ENCODE measurements at regions not wholly inside any gene's neighbourhood (a gene's known extent, or its start where the extent isn't known, plus 50 kb on each side); places are given as distances from the start of the nearest gene placed in this dataset.

DNA sequence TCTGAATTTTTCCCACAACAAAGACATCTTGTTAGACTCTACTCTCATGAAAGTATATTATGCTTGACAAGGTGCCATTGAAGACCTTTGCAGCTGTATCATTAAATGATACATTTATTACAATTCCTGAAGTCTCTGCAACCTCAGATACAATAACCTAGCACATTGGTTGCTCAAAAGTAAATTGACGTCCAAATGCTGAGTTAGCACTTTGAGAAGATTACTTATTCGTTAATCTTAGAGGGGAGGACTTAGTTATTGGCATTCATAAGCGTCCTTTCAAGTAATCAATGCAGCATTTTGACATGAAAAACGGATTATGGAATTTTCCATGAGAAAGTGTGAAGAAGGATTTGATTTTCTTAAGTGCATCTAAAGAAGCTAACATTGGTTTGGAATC lies 151.6 kb downstream of the ARSF start:
- DNase-seq, result no peak
- no peaks in the 10 kb centered on the region for H3K4me1 ChIP-seq
- H3K27ac ChIP-seq, result no peak overlapping the region
- WGBS, 2 donors, result 75 to 93% methylated on average over 4 of the region's 4 CpGs
- H3K4me3 ChIP-seq (replicated peaks in 1 of 3), result no peak overlapping the region
- H3K9me3 ChIP-seq, result no peaks in the 10 kb centered on the region
- intact Hi-C loops (cut with DNase I), result no loop called here
- TF ChIP-seq POLR2A (IDR thresholded peaks at IDR 0.05), result no peak
- no peak for TF ChIP-seq CTCF (IDR thresholded peaks at IDR 0.05)
- H3K36me3 ChIP-seq, result no peaks in the 10 kb centered on the region
- H3K27me3 ChIP-seq, result no peaks in the 10 kb centered on the region

GRCh38 chrX:3191796-3192195 lies 150.5 kb downstream of the ARSF start:
- H3K9me3 ChIP-seq, result no peaks in the 10 kb centered on the region
- H3K4me1 ChIP-seq, result no peaks in the 10 kb centered on the region
- TF ChIP-seq CTCF (IDR thresholded peaks at IDR 0.05), result no peak
- TF ChIP-seq POLR2A (IDR thresholded peaks at IDR 0.05), result no peak
- H3K27me3 ChIP-seq, result no peaks in the 10 kb centered on the region
- intact Hi-C loops (cut with DNase I), result no loop called here
- no peaks in the 10 kb centered on the region for H3K36me3 ChIP-seq
- no peak overlapping the region for H3K4me3 ChIP-seq (replicated peaks in 1 of 3)
- WGBS, 2 donors, result 62 to 65% methylated on average over 3 to 5 of the region's 5 CpGs
- no peak for DNase-seq
- H3K27ac ChIP-seq, result no peak overlapping the region

DNA sequence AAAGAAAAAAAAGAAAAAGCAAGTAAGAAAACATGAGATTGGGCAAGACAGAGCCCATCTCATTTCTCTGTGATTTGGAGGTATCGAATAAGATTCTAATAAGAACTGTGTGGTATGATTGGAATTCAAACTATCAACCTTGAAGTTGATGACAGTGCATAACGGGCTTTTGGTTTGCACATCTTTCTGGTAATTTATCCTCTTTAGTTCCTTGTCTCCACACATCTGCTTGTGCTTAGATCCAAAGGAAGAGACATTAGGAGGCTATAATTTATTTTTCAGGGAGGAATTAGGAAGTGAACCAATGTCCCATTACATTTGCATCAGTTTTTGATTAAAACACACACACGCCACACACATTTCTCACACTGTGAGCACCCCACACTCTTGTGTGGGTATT lies 149.9 kb downstream of the ARSF start:
- intact Hi-C loops (cut with DNase I), result no loop called here
- DNase-seq, result no peak
- no peaks in the 10 kb centered on the region for H3K9me3 ChIP-seq
- no peak overlapping the region for H3K27ac ChIP-seq
- H3K27me3 ChIP-seq, result no peaks in the 10 kb centered on the region
- H3K4me3 ChIP-seq (replicated peaks in 1 of 3), result no peak overlapping the region
- WGBS, 2 donors, result 72 to 75% methylated on average over 3 of the region's 3 CpGs
- TF ChIP-seq POLR2A (IDR thresholded peaks at IDR 0.05), result no peak
- TF ChIP-seq CTCF (IDR thresholded peaks at IDR 0.05), result no peak
- H3K4me1 ChIP-seq, result no peaks in the 10 kb centered on the region
- no peaks in the 10 kb centered on the region for H3K36me3 ChIP-seq

DNA sequence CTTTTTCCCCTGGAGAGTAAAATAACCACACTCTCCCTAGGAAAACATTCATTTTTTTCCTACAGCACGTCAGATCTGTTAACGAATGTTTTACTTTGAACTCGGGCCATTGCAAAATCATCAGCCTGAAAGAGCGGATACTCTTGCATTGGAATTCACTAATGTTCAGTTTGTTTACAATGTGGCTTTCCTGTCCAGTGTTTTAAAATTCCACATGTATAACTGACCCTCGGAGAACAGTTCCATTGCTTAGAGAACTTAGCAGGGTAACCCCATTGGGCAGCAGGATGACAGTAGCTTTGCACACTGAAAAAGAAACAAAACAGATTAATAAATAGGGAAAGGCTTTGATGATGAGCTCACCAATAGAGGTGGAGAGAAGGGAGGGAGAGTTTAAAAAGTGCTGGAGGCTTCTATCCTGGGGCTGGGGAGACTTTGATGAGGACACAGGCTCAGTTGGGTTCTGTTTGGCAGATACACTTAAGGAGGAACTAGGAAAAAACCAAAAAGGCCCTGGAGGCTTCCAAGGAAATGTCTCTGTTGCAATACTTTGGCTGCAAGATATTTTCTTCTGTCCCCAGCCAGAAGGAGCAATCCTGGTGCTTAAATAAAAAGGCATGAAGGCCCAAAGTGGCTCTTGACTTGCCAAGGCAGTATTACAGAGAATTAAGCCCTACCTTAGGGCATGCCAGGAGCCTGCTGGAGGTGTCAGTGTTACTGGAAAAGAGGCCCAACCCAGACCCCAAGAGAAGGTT lies 143.1 kb downstream of the ARSF start:
- WGBS, 2 donors, result 23 to 27% methylated on average over 5 of the region's 5 CpGs
- Histone ChIP-seq H3K36me3 (no peaks in the 10 kb centered on the region), H3K4me3 (replicated peaks in 1 of 3) (no peak overlapping the region), H3K9me3 (no peaks in the 10 kb centered on the region), H3K4me1 (no peaks in the 10 kb centered on the region), H3K27me3 (no peaks in the 10 kb centered on the region), H3K27ac (no peak overlapping the region)
- no peak for TF ChIP-seq CTCF (IDR thresholded peaks at IDR 0.05)
- TF ChIP-seq POLR2A (IDR thresholded peaks at IDR 0.05), result no peak
- intact Hi-C loops (cut with DNase I), result no loop called here
- no peak for DNase-seq

- no peaks in the 10 kb centered on the region for H3K36me3 ChIP-seq
- DNase-seq, result no peak
- H3K4me3 ChIP-seq (replicated peaks in 1 of 3), result no peak overlapping the region
- intact Hi-C loops (cut with DNase I), result no loop called here
- H3K27ac ChIP-seq, result no peak overlapping the region
- no peaks in the 10 kb centered on the region for H3K27me3 ChIP-seq
- H3K9me3 ChIP-seq, result no peaks in the 10 kb centered on the region
- H3K4me1 ChIP-seq, result no peaks in the 10 kb centered on the region
- TF ChIP-seq POLR2A (IDR thresholded peaks at IDR 0.05) (no peak), CTCF (IDR thresholded peaks at IDR 0.05) (no peak)
- 85 to 89% methylated on average over 1 of the region's 1 CpG for WGBS, 2 donors
These were observed 140.6 kb downstream of the ARSF start for GRCh38 chrX:3181846-3182245.

All from thyroid gland (tissue), 4 donors.